ENCODE measurements at regions not wholly inside any gene's neighbourhood (a gene's known extent, or its start where the extent isn't known, plus 50 kb on each side); places are given as distances from the start of the nearest gene placed in this dataset.

DNA sequence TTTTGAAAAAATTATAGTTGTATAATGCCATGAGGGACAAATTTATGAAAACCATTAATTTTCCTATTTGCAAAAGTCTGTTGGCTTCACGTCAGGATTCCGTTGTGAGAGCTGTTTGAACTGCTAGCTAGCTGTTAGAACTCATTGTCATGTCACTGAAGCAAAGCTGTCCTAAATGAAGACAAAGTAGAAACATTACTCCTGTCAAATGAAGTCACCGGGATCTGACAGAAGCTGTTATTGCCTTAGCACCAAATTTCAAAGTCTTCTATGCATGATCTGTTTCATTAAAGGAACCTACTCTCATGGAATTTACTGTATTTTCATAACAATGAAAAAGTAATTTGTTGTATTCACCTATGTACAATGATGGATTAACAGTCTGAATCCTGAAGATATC is 479.8 kb downstream of the PLOD2 start:
- TF ChIP-seq, protein P1, sequence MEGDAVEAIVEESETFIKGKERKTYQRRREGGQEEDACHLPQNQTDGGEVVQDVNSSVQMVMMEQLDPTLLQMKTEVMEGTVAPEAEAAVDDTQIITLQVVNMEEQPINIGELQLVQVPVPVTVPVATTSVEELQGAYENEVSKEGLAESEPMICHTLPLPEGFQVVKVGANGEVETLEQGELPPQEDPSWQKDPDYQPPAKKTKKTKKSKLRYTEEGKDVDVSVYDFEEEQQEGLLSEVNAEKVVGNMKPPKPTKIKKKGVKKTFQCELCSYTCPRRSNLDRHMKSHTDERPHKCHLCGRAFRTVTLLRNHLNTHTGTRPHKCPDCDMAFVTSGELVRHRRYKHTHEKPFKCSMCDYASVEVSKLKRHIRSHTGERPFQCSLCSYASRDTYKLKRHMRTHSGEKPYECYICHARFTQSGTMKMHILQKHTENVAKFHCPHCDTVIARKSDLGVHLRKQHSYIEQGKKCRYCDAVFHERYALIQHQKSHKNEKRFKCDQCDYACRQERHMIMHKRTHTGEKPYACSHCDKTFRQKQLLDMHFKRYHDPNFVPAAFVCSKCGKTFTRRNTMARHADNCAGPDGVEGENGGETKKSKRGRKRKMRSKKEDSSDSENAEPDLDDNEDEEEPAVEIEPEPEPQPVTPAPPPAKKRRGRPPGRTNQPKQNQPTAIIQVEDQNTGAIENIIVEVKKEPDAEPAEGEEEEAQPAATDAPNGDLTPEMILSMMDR (IDR thresholded peaks at IDR 0.05): no peak
- TF ChIP-seq POLR2AphosphoS5 (IDR thresholded peaks at IDR 0.05; ENCODE audit: insufficient read depth in 1 of 2, low read depth in 1 of 2): no peak
- no peak for TF ChIP-seq POLR2A (IDR thresholded peaks at IDR 0.05)
